Suprapubic skin (tissue), 4 donors: ENCODE measurements at regions not wholly inside any gene's neighbourhood (a gene's known extent, or its start where the extent isn't known, plus 50 kb on each side); places are given as distances from the start of the nearest gene placed in this dataset.

Experiments used
- EP300 ChIP-seq: sonication (generic); formaldehyde crosslinking; IDR thresholded peaks from one replicate; pipeline ENCODE4 v1.6.1; 2017; ENCODE audit warnings: antibody characterized with exemption
- POLR2A ChIP-seq, 2 donors: fragments of 450-650 bp; IDR thresholded peaks; one replicate each; pipeline ENCODE4 v1.6.1; 2017; ENCODE audit warnings: antibody characterized with exemption in 2 of 2, mild to moderate bottlenecking in 2 of 2, moderate library complexity in 2 of 2
- POLR2AphosphoS5 ChIP-seq, 3 donors: sonication (generic); formaldehyde crosslinking; IDR thresholded peaks; one replicate each; pipeline ENCODE4 v1.6.1; 2017; ENCODE audit warnings: antibody characterized with exemption in 3 of 3
- TF ChIP-seq, protein P1 (sequence below), 2 donors: fragments of 200-600 bp in 1 of 2; fragments of 450-650 bp in 1 of 2; sonication (generic) in 1 of 2; IDR thresholded peaks; one replicate each; pipeline ENCODE4 v1.5.1; 2016 to 2019; ENCODE audit warnings: antibody characterized with exemption in 2 of 2, mild to moderate bottlenecking in 1 of 2, moderate library complexity in 1 of 2

DNA sequence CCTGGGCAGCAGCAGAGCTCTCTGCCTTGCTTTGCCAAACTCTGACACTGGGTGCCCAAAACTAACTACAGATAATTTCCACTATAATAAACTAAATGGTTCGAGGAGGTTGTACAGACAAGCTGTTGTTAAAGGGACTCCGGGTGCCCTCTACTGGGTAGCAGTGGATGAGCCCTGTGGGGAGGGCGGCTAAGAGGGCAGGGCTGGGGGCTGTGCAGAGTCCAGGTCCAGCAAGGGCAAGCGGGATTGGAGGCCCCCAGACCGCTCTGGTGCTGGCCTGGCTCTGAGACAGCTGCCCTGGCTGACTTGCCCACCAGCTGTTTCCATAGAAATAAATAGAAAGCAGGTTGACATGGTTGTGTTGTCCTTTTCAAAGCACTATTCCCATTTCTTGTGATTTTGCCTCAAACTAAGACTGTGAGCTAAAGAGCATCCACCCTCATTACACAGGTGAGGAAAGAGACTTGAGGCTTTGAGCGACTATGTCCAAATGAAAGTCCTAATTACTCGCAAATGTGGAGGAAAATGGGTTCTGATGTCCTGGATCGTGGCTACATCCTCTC is 167.6 kb upstream of the CST7 start:
- TF ChIP-seq, protein P1, sequence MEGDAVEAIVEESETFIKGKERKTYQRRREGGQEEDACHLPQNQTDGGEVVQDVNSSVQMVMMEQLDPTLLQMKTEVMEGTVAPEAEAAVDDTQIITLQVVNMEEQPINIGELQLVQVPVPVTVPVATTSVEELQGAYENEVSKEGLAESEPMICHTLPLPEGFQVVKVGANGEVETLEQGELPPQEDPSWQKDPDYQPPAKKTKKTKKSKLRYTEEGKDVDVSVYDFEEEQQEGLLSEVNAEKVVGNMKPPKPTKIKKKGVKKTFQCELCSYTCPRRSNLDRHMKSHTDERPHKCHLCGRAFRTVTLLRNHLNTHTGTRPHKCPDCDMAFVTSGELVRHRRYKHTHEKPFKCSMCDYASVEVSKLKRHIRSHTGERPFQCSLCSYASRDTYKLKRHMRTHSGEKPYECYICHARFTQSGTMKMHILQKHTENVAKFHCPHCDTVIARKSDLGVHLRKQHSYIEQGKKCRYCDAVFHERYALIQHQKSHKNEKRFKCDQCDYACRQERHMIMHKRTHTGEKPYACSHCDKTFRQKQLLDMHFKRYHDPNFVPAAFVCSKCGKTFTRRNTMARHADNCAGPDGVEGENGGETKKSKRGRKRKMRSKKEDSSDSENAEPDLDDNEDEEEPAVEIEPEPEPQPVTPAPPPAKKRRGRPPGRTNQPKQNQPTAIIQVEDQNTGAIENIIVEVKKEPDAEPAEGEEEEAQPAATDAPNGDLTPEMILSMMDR (IDR thresholded peaks at IDR 0.05): no peak
- TF ChIP-seq POLR2A (IDR thresholded peaks at IDR 0.05) (no peak), EP300 (no peak), POLR2AphosphoS5 (IDR thresholded peaks at IDR 0.05) (no peak)
